ENCODE measurements at regions not wholly inside any gene's neighbourhood (a gene's known extent, or its start where the extent isn't known, plus 50 kb on each side); places are given as distances from the start of the nearest gene placed in this dataset.

DNA sequence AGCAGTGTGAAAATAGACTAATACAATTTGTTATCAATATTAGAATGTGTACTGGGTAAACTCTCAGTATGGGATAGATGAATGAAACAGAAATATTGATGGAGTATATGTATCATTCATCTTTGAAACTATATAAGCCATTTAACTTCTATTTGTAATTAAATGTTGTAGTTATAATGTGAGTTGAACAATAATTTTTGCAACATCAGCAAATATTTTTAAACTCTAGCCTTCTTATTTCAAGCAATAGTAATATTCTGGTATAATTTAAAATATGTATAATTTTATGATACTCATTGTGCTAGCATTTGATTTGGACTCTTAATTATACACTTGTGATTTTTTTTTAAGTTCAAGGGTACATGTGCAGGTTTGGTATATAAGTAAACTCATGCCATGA lies 59.6 kb upstream of the RGMB start:
- TF ChIP-seq, protein P1, sequence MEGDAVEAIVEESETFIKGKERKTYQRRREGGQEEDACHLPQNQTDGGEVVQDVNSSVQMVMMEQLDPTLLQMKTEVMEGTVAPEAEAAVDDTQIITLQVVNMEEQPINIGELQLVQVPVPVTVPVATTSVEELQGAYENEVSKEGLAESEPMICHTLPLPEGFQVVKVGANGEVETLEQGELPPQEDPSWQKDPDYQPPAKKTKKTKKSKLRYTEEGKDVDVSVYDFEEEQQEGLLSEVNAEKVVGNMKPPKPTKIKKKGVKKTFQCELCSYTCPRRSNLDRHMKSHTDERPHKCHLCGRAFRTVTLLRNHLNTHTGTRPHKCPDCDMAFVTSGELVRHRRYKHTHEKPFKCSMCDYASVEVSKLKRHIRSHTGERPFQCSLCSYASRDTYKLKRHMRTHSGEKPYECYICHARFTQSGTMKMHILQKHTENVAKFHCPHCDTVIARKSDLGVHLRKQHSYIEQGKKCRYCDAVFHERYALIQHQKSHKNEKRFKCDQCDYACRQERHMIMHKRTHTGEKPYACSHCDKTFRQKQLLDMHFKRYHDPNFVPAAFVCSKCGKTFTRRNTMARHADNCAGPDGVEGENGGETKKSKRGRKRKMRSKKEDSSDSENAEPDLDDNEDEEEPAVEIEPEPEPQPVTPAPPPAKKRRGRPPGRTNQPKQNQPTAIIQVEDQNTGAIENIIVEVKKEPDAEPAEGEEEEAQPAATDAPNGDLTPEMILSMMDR (IDR thresholded peaks at IDR 0.05), result no peak
- Histone ChIP-seq H3K27ac (ENCODE audit: low read length) (no peak overlapping the region), H3K4me1 (ENCODE audit: control insufficient read depth, insufficient read depth, low read length) (no peaks in the 10 kb centered on the region), H3K9me3 (ENCODE audit: control insufficient read depth, insufficient read depth, low read length) (no peaks in the 10 kb centered on the region), H3K36me3 (ENCODE audit: control insufficient read depth, insufficient read depth, low read length) (no peaks in the 10 kb centered on the region), H3K4me3 (ENCODE audit: low read length) (no peak overlapping the region), H3K27me3 (ENCODE audit: control insufficient read depth, insufficient read depth, low read length) (no peaks in the 10 kb centered on the region)
- H3K4me1 Mint-ChIP-seq, result no peaks in the 10 kb centered on the region
- ATAC-seq, result no peak
- no peaks in the 10 kb centered on the region for H3K27me3 Mint-ChIP-seq (ENCODE audit: low read depth in 2 of 2)
- intact Hi-C loops (cut with micrococcal nuclease), result no loop called here
- no peaks in the 10 kb centered on the region for H3K36me3 Mint-ChIP-seq
- H3K9me3 Mint-ChIP-seq, result peaks cover 6% of the 10 kb centered on the region in 2 donors
- no peak overlapping the region for H3K27ac Mint-ChIP-seq
- H3K4me3 Mint-ChIP-seq, result no peak overlapping the region
- DNase-seq, result no peak

DNA sequence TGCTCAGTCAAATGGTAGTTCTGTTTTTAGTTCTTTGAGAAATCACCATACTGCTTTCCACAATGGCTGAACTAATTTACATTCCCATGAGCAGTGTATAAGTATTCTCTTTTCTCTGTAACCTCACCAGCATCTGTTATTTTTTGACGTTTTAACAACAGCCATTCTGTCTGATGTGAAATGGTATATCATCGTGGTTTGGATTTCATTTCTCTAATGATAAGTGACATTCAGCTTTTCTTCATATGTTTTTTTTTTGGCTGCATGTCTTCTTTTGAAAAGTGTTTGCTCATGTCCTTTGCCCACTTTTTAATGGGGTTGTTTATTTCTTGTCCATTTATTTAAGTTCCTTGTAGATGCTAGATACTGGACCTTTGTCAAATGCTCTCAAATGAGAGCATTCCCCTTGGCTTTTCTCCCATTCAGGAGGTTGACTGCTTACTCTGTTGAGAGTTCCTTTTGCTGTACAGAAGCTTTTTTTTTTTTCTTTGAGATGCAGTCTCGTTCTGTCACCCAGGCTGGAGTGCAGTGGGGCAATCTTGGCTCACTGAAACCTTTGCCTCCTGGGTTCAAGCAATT lies 58.7 kb upstream of the RGMB start:
- Histone ChIP-seq H3K36me3 (ENCODE audit: control insufficient read depth, insufficient read depth, low read length) (no peaks in the 10 kb centered on the region), H3K27me3 (ENCODE audit: control insufficient read depth, insufficient read depth, low read length) (no peaks in the 10 kb centered on the region), H3K4me3 (ENCODE audit: low read length) (no peak overlapping the region), H3K9me3 (ENCODE audit: control insufficient read depth, insufficient read depth, low read length) (no peaks in the 10 kb centered on the region), H3K4me1 (ENCODE audit: control insufficient read depth, insufficient read depth, low read length) (no peaks in the 10 kb centered on the region), H3K27ac (ENCODE audit: low read length) (no peak overlapping the region)
- intact Hi-C loops (cut with micrococcal nuclease), result no loop called here
- Mint-ChIP-seq H3K27ac (no peak overlapping the region), H3K4me3 (no peak overlapping the region), H3K9me3 (peaks cover 6% of the 10 kb centered on the region in 2 donors), H3K4me1 (no peaks in the 10 kb centered on the region), H3K36me3 (no peaks in the 10 kb centered on the region), H3K27me3 (ENCODE audit: low read depth in 2 of 2) (no peaks in the 10 kb centered on the region)
- DNase-seq (no peak), ATAC-seq (no peak)
- TF ChIP-seq, protein P1 (IDR thresholded peaks at IDR 0.05), result no peak
- WGBS (ENCODE audit: insufficient coverage), result 53% methylated on average over 3 of the region's 3 CpGs

DNA sequence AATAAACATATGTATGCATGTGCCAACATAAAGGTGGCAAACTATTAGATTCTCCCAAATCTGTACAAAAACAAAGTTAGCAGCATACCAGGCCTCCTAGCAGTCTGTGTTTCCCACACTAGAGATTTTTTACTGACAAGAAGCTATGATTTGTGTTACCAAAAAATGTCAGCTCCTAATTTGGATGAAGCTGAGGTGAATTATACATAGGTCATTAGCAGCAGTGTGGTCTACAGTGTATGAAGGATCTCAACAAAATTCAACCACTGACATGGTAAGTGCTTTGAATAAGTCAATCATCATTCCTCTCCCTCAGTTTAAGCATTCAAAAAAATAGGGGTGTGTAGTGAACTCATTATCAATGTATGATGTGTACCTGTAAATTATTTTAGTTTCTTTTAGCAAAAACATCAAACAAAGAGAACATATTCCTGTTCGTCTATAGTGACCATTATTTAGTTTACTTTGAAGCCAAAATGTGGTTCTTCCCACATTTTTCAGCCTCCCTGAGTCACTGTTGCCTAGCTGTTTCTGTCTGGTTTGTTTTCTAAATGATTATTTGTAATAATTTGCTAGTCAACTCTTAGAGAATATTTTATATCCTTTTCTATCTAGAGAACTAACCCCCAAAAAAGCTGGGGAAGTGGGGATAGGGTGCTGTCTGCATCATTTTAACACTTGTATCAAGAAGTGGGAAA lies 52.1 kb upstream of the RGMB start:
- H3K27ac ChIP-seq (ENCODE audit: low read length), result no peak overlapping the region
- WGBS (ENCODE audit: insufficient coverage), result 50% methylated on average over 1 of the region's 1 CpG
- ATAC-seq (no peak), DNase-seq (no peak)
- H3K27ac Mint-ChIP-seq, result no peak overlapping the region
- H3K4me3 ChIP-seq (ENCODE audit: low read length), result no peak overlapping the region
- H3K36me3 ChIP-seq (ENCODE audit: control insufficient read depth, insufficient read depth, low read length), result no peaks in the 10 kb centered on the region
- no peaks in the 10 kb centered on the region for H3K4me1 Mint-ChIP-seq
- H3K27me3 ChIP-seq (ENCODE audit: control insufficient read depth, insufficient read depth, low read length), result no peaks in the 10 kb centered on the region
- TF ChIP-seq, protein P1 (IDR thresholded peaks at IDR 0.05), result no peak
- H3K9me3 ChIP-seq (ENCODE audit: control insufficient read depth, insufficient read depth, low read length), result no peaks in the 10 kb centered on the region
- intact Hi-C loops (cut with micrococcal nuclease), result no loop called here
- no peaks in the 10 kb centered on the region for H3K36me3 Mint-ChIP-seq
- no peaks in the 10 kb centered on the region for H3K27me3 Mint-ChIP-seq (ENCODE audit: low read depth in 2 of 2)
- no peak overlapping the region for H3K4me3 Mint-ChIP-seq
- peaks cover 0 to 6% of the 10 kb centered on the region in 2 donors for H3K9me3 Mint-ChIP-seq
- H3K4me1 ChIP-seq (ENCODE audit: control insufficient read depth, insufficient read depth, low read length), result no peaks in the 10 kb centered on the region

DNA sequence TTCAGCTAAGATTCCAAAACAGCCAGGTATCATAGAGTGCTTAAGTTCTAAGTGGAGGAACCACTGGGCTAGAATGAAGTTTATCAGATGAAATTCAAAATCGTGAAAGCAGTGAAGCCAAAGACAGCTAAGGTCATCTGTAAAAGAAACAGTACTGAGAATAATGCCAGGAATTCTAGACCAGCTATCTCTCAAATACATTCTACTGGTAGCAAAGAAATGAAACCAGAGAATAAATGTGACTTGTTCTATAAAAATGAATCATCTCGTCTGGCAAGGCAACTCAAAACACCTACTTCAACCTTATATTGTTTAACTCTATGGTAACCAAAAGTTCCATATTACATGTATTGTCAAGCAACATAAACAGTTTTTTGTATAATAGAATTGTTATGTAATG lies 51.3 kb upstream of the RGMB start:
- no peak overlapping the region for H3K27ac Mint-ChIP-seq
- H3K27me3 Mint-ChIP-seq (ENCODE audit: low read depth in 2 of 2), result no peaks in the 10 kb centered on the region
- DNase-seq (no peak), ATAC-seq (no peak)
- H3K9me3 Mint-ChIP-seq, result peaks cover 0 to 6% of the 10 kb centered on the region in 2 donors
- no peak overlapping the region for H3K4me3 Mint-ChIP-seq
- no peak overlapping the region for H3K4me3 ChIP-seq (ENCODE audit: low read length)
- intact Hi-C loops (cut with micrococcal nuclease), result no loop called here
- H3K4me1 ChIP-seq (ENCODE audit: control insufficient read depth, insufficient read depth, low read length), result no peaks in the 10 kb centered on the region
- H3K27ac ChIP-seq (ENCODE audit: low read length), result no peak overlapping the region
- no peaks in the 10 kb centered on the region for H3K27me3 ChIP-seq (ENCODE audit: control insufficient read depth, insufficient read depth, low read length)
- H3K36me3 ChIP-seq (ENCODE audit: control insufficient read depth, insufficient read depth, low read length), result no peaks in the 10 kb centered on the region
- TF ChIP-seq, protein P1 (IDR thresholded peaks at IDR 0.05), result no peak
- WGBS (ENCODE audit: insufficient coverage), result 71% methylated on average over 1 of the region's 2 CpGs
- no peaks in the 10 kb centered on the region for H3K4me1 Mint-ChIP-seq
- no peaks in the 10 kb centered on the region for H3K9me3 ChIP-seq (ENCODE audit: control insufficient read depth, insufficient read depth, low read length)
- no peaks in the 10 kb centered on the region for H3K36me3 Mint-ChIP-seq
